Inflammatory macrophage (primary cell): ENCODE measurements at regions not wholly inside any gene's neighbourhood (a gene's known extent, or its start where the extent isn't known, plus 50 kb on each side); places are given as distances from the start of the nearest gene placed in this dataset.
A peak's percentile ranks its signal among the peaks of the same experiment; 100 is the strongest.

Experiments used
- DNase-seq, 2 donors: peaks; one replicate each; pipeline ENCODE4 v3.0.0-alpha.2; 2020 to 2022

GRCh38 chr3:70789878-70790277, 477.4 kb upstream of the MDFIC2 start:
- DNase-seq = no peak

- no peak for DNase-seq
Observed at GRCh38 chr3:70780790-70781189, 468.4 kb upstream of the MDFIC2 start.

- no peak for DNase-seq
Observed at GRCh38 chr3:70779296-70779695, 466.9 kb upstream of the MDFIC2 start.

- no peak for DNase-seq
Observed at GRCh38 chr3:70776081-70776480, 463.6 kb upstream of the MDFIC2 start.

GRCh38 chr3:70775257-70775656, 462.8 kb upstream of the MDFIC2 start:
- DNase-seq = no peak

GRCh38 chr3:70774641-70775040, 462.2 kb upstream of the MDFIC2 start:
- DNase-seq = no peak

GRCh38 chr3:70771426-70772147, 459.1 kb upstream of the MDFIC2 start:
- DNase-seq = peak in 1 of 2 donors; percentile 29

- DNase-seq = no peak
Observed at GRCh38 chr3:70770650-70771049, 458.2 kb upstream of the MDFIC2 start.

- DNase-seq = no peak
Observed at GRCh38 chr3:70766301-70766700, 453.9 kb upstream of the MDFIC2 start.

GRCh38 chr3:70763894-70764293, 451.5 kb upstream of the MDFIC2 start:
- no peak for DNase-seq

GRCh38 chr3:70757658-70758057, 445.2 kb upstream of the MDFIC2 start:
- DNase-seq = no peak

GRCh38 chr3:70755526-70755925, 443.1 kb upstream of the MDFIC2 start:
- DNase-seq = no peak

GRCh38 chr3:70754314-70754713, 441.9 kb upstream of the MDFIC2 start:
- peak in 1 of 2 donors; percentile 12 for DNase-seq

- DNase-seq = no peak
Observed at GRCh38 chr3:70753572-70753971, 441.1 kb upstream of the MDFIC2 start.

GRCh38 chr3:70752051-70752450, 439.6 kb upstream of the MDFIC2 start:
- no peak for DNase-seq

GRCh38 chr3:70749122-70749521, 436.7 kb upstream of the MDFIC2 start:
- DNase-seq = no peak

- DNase-seq = no peak
Observed at GRCh38 chr3:70748593-70748992, 436.2 kb upstream of the MDFIC2 start.

GRCh38 chr3:70747847-70748246, 435.4 kb upstream of the MDFIC2 start:
- DNase-seq = no peak

GRCh38 chr3:70744536-70744935, 432.1 kb upstream of the MDFIC2 start:
- DNase-seq = no peak

GRCh38 chr3:70743754-70744153, 431.3 kb upstream of the MDFIC2 start:
- DNase-seq = no peak

- DNase-seq = no peak
Observed at GRCh38 chr3:70742081-70742480, 429.6 kb upstream of the MDFIC2 start.

GRCh38 chr3:70740872-70741271, 428.4 kb upstream of the MDFIC2 start:
- DNase-seq = no peak

- DNase-seq = no peak
Observed at GRCh38 chr3:70740071-70740470, 427.6 kb upstream of the MDFIC2 start.

- no peak for DNase-seq
Observed at GRCh38 chr3:70738291-70738681, 425.8 kb upstream of the MDFIC2 start.

- no peak for DNase-seq
Observed at GRCh38 chr3:70737666-70738290, 425.3 kb upstream of the MDFIC2 start.
